Brain microvascular endothelial cell (primary cell): ENCODE measurements at regions not wholly inside any gene's neighbourhood (a gene's known extent, or its start where the extent isn't known, plus 50 kb on each side); places are given as distances from the start of the nearest gene placed in this dataset.

Experiments used
- DNase-seq: peaks from one replicate; pipeline ENCODE4 v3.0.0-alpha.2; 2020
- H3K27ac ChIP-seq: fragments of 250-450 bp; sonication (Bioruptor Pico); 2 replicates; pipeline ENCODE4 v1.5.1; 2020; ENCODE audit warnings: mild to moderate bottlenecking, moderate library complexity
- H3K27me3 ChIP-seq: fragments of 250-450 bp; sonication (Bioruptor Pico); replicated peaks from 2 replicates; pipeline ENCODE4 v1.5.1; 2020; ENCODE audit warnings: mild to moderate bottlenecking
- H3K36me3 ChIP-seq: fragments of 250-450 bp; sonication (Bioruptor Pico); replicated peaks from 2 replicates; pipeline ENCODE4 v1.5.1; 2020; ENCODE audit warnings: mild to moderate bottlenecking
- H3K4me3 ChIP-seq: 2 replicates; pipeline ENCODE4 v1.5.1; 2011; ENCODE audit warnings: low read depth, mild to moderate bottlenecking, control low read depth, low read length, moderate library complexity
- CTCF ChIP-seq: IDR thresholded peaks from 2 replicates; pipeline ENCODE4 v1.5.1; 2011; ENCODE audit warnings: low read depth, mild to moderate bottlenecking, moderate library complexity, low read length, control low read depth, inconsistent platforms; ENCODE audit errors: missing control alignments
- in situ Hi-C: cut with HindIII; loops from 2 replicates; pipeline ENCODE4 v1.10.0; 2017; ENCODE audit warnings: low sequenced_read_pairs, low pct_ligation_motif_present

- Histone ChIP-seq H3K4me3 (no peak overlapping the region), H3K27ac (no peak overlapping the region), H3K27me3 (no peaks in the 10 kb centered on the region), H3K36me3 (no peaks in the 10 kb centered on the region)
- in situ Hi-C loops, result no loop called here
- DNase-seq, result no peak
- TF ChIP-seq CTCF, result no peak
Measured at GRCh38 chr9:22992780-22993179, 546.2 kb downstream of the DMRTA1 start.

- no peak for DNase-seq
- TF ChIP-seq CTCF, result no peak
- Histone ChIP-seq H3K36me3 (no peaks in the 10 kb centered on the region), H3K4me3 (no peak overlapping the region), H3K27me3 (no peaks in the 10 kb centered on the region), H3K27ac (no peak overlapping the region)
- in situ Hi-C loops, result no loop called here
Measured at GRCh38 chr9:22997923-22998322, 551.3 kb downstream of the DMRTA1 start.

- no peak for TF ChIP-seq CTCF
- H3K27ac ChIP-seq, result no peak overlapping the region
- H3K4me3 ChIP-seq, result no peak overlapping the region
- no peaks in the 10 kb centered on the region for H3K27me3 ChIP-seq
- H3K36me3 ChIP-seq, result no peaks in the 10 kb centered on the region
- no peak for DNase-seq
- in situ Hi-C loops, result no loop called here
Measured at GRCh38 chr9:23005156-23005555, 558.5 kb downstream of the DMRTA1 start.

GRCh38 chr9:23006127-23006526 is 559.5 kb downstream of the DMRTA1 start:
- in situ Hi-C loops, result no loop called here
- Histone ChIP-seq H3K4me3 (no peak overlapping the region), H3K27me3 (no peaks in the 10 kb centered on the region), H3K36me3 (no peaks in the 10 kb centered on the region), H3K27ac (no peak overlapping the region)
- TF ChIP-seq CTCF, result no peak
- no peak for DNase-seq

- no peaks in the 10 kb centered on the region for H3K36me3 ChIP-seq
- H3K27ac ChIP-seq, result no peak overlapping the region
- no peak for TF ChIP-seq CTCF
- DNase-seq, result no peak
- no peak overlapping the region for H3K4me3 ChIP-seq
- no peaks in the 10 kb centered on the region for H3K27me3 ChIP-seq
- in situ Hi-C loops, result no loop called here
Measured at GRCh38 chr9:23011669-23012068, 565.0 kb downstream of the DMRTA1 start.

GRCh38 chr9:23015557-23015956 is 568.9 kb downstream of the DMRTA1 start:
- DNase-seq, result no peak
- H3K27me3 ChIP-seq, result no peaks in the 10 kb centered on the region
- no peaks in the 10 kb centered on the region for H3K36me3 ChIP-seq
- TF ChIP-seq CTCF, result no peak
- no peak overlapping the region for H3K27ac ChIP-seq
- in situ Hi-C loops, result no loop called here
- no peak overlapping the region for H3K4me3 ChIP-seq
